HEK293T (cell line): ENCODE measurements at regions not wholly inside any gene's neighbourhood (a gene's known extent, or its start where the extent isn't known, plus 50 kb on each side); places are given as distances from the start of the nearest gene placed in this dataset.

Experiments
- ARNT ChIP-seq: fragments of 450-650 bp; IDR thresholded peaks from 2 replicates; pipeline ENCODE4 v1.6.1; 2017; ENCODE audit warnings: mild to moderate bottlenecking
- BHLHE40 ChIP-seq: fragments of 450-650 bp; IDR thresholded peaks from 2 replicates; pipeline ENCODE4 v1.6.1; 2016; ENCODE audit warnings: mild to moderate bottlenecking, moderate library complexity, borderline replicate concordance
- FOXA1 ChIP-seq: fragments of 450-650 bp; IDR thresholded peaks from 2 replicates; pipeline ENCODE4 v1.6.1; 2016; ENCODE audit warnings: mild to moderate bottlenecking
- FOXM1 ChIP-seq: fragments of 450-650 bp; IDR thresholded peaks from 2 replicates; pipeline ENCODE4 v1.6.1; 2017; ENCODE audit warnings: mild to moderate bottlenecking, borderline replicate concordance
- SP1 ChIP-seq: fragments of 450-650 bp; IDR thresholded peaks from 2 replicates; pipeline ENCODE4 v1.6.1; 2017
- SUZ12 ChIP-seq: fragments of 450-650 bp; IDR thresholded peaks from 2 replicates; pipeline ENCODE4 v1.6.1; 2016; ENCODE audit warnings: mild to moderate bottlenecking
- TF ChIP-seq, protein P1 (sequence below): fragments of 450-650 bp; IDR thresholded peaks from 2 replicates; pipeline ENCODE4 v1.6.1; 2016

DNA sequence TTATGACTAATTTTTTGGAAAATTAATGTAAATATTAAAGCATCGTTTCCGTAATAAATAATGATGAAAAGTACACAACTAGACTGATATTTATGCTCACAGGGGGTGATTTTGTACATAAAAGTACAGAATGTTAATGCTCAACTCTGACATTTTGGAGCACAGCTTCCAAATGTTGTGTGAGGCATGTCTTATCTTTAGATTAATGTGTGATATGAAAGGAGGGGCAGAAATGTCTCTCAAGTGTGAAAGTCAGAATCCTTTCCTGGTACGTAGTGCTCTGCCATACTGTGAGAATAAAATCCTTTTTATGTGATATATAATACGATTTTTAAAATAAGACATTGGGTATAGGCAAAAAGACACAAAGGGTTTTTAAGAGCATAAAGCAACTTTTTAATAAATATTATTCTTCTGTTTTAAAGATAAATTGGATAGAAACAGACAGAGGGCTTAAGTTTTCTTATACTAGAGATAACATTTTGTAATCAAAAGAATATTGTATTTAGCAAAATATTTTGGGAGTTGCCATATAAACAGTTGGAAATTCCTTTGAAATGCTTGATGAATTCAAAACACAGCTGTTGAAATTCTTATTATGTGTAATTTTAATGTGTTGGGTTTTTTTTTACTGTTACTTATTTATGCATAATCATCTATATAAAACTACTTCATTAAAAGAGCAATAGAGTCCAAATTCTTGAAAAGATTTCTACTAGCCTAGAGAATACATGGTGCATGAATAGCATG lies 389.7 kb downstream of the RAP2B start:
- TF ChIP-seq BHLHE40 (no peak), SP1 (no peak), SUZ12 (no peak), FOXM1 (no peak), ARNT (no peak), FOXA1 (no peak)
- TF ChIP-seq, protein P1, sequence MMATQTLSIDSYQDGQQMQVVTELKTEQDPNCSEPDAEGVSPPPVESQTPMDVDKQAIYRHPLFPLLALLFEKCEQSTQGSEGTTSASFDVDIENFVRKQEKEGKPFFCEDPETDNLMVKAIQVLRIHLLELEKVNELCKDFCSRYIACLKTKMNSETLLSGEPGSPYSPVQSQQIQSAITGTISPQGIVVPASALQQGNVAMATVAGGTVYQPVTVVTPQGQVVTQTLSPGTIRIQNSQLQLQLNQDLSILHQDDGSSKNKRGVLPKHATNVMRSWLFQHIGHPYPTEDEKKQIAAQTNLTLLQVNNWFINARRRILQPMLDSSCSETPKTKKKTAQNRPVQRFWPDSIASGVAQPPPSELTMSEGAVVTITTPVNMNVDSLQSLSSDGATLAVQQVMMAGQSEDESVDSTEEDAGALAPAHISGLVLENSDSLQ: no peak
